Ishikawa (cell line): ENCODE measurements at regions not wholly inside any gene's neighbourhood (a gene's known extent, or its start where the extent isn't known, plus 50 kb on each side); places are given as distances from the start of the nearest gene placed in this dataset.

Experiments used
- CEBPB ChIP-seq: IDR thresholded peaks from 2 replicates; pipeline ENCODE4 v1.6.1; 2012
- CREB1 ChIP-seq: IDR thresholded peaks from 2 replicates; pipeline ENCODE4 v1.6.1; 2012; ENCODE audit warnings: low read depth
- EGR1 ChIP-seq: IDR thresholded peaks from 2 replicates; pipeline ENCODE4 v1.6.1; 2012
- EP300 ChIP-seq: IDR thresholded peaks from 2 replicates; pipeline ENCODE4 v1.6.1; 2012; ENCODE audit warnings: borderline replicate concordance
- FOXM1 ChIP-seq: IDR thresholded peaks from 2 replicates; pipeline ENCODE4 v1.6.1; 2012; ENCODE audit warnings: low read depth, borderline replicate concordance
- MAX ChIP-seq: IDR thresholded peaks from 2 replicates; pipeline ENCODE4 v1.6.1; 2012
- NFIC ChIP-seq: IDR thresholded peaks from 2 replicates; pipeline ENCODE4 v1.6.1; 2012
- RAD21 ChIP-seq: IDR thresholded peaks from 2 replicates; pipeline ENCODE4 v1.6.1; 2012; ENCODE audit warnings: low read depth
- TAF1 ChIP-seq: IDR thresholded peaks from 2 replicates; pipeline ENCODE4 v1.6.1; 2012; ENCODE audit warnings: low read depth, mild to moderate bottlenecking
- TCF12 ChIP-seq: IDR thresholded peaks from 2 replicates; pipeline ENCODE4 v1.6.1; 2012; ENCODE audit warnings: low read depth
- TEAD4 ChIP-seq: IDR thresholded peaks from 2 replicates; pipeline ENCODE4 v1.6.1; 2012
- YY1 ChIP-seq: IDR thresholded peaks from 2 replicates; pipeline ENCODE4 v1.6.1; 2012; ENCODE audit warnings: low read depth
- ZBTB7A ChIP-seq: IDR thresholded peaks from 2 replicates; pipeline ENCODE4 v1.6.1; 2012; ENCODE audit warnings: low read depth
- TF ChIP-seq, protein P1 (sequence below): IDR thresholded peaks from 2 replicates; pipeline ENCODE4 v1.6.1; 2012
- TF ChIP-seq, protein P2 (sequence below): IDR thresholded peaks from 2 replicates; pipeline ENCODE4 v1.6.1; 2012; ENCODE audit warnings: low read depth, mild to moderate bottlenecking

- TF ChIP-seq EGR1 (no peak), YY1 (no peak), ZBTB7A (no peak), EP300 (no peak), CEBPB (no peak)
Observed at GRCh38 chr13:111515635-111516034, 195.2 kb downstream of the TEX29 start.

DNA sequence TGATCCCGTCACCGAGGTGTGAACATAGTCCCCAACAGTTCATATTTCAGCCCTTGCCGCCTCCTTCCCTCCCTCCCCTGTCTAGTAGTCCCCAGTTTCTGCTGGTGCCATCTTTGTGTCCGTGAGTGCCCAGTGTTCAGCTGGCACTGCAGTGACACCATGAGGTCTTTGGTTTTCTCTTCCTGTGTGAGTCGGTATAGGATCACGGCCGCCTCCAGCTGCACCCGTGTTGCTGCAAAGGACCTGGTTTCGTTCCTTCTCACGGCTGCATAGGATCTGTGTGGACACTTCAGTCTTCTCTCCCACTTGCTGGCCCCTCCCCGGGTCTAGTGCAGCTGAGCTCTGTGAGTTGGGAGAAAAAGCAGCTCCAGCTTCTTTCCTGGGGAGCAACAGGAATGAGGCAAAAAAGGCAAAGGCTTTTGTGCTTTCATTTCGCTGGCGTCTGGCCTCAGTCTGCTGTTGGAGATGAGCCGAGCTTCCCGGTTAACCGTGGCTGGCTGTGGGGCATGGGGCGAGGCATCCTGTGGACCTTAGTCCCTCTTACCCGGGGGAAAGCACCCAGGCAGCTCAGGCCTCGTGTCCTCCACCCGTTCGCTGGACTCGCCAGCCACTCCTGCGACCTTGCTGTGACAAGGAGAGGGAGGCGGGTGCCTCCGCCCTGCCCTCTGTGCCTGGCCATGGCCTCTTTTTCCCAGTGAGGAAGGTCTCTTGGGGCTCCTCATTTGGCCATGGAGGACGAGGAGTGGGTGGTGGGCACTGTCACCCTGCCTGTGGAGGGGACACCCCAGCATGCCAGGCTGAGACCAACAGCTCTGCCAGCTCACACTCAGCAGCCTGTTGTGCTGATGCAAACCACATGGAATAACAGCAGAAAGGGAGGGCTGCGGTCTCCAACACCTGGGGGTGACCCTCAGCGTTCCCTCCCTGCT is 196.5 kb downstream of the TEX29 start:
- TF ChIP-seq TAF1: no peak
- TF ChIP-seq, protein P1, sequence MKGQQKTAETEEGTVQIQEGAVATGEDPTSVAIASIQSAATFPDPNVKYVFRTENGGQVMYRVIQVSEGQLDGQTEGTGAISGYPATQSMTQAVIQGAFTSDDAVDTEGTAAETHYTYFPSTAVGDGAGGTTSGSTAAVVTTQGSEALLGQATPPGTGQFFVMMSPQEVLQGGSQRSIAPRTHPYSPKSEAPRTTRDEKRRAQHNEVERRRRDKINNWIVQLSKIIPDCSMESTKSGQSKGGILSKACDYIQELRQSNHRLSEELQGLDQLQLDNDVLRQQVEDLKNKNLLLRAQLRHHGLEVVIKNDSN: no peak
- TF ChIP-seq TCF12: no peak
- TF ChIP-seq TEAD4: no peak
- no peak for TF ChIP-seq EGR1
- TF ChIP-seq ZBTB7A: no peak
- TF ChIP-seq CEBPB: no peak
- TF ChIP-seq NFIC: no peak
- no peak for TF ChIP-seq YY1
- TF ChIP-seq MAX: no peak
- no peak for TF ChIP-seq FOXM1
- TF ChIP-seq RAD21: no peak
- TF ChIP-seq, protein P2, sequence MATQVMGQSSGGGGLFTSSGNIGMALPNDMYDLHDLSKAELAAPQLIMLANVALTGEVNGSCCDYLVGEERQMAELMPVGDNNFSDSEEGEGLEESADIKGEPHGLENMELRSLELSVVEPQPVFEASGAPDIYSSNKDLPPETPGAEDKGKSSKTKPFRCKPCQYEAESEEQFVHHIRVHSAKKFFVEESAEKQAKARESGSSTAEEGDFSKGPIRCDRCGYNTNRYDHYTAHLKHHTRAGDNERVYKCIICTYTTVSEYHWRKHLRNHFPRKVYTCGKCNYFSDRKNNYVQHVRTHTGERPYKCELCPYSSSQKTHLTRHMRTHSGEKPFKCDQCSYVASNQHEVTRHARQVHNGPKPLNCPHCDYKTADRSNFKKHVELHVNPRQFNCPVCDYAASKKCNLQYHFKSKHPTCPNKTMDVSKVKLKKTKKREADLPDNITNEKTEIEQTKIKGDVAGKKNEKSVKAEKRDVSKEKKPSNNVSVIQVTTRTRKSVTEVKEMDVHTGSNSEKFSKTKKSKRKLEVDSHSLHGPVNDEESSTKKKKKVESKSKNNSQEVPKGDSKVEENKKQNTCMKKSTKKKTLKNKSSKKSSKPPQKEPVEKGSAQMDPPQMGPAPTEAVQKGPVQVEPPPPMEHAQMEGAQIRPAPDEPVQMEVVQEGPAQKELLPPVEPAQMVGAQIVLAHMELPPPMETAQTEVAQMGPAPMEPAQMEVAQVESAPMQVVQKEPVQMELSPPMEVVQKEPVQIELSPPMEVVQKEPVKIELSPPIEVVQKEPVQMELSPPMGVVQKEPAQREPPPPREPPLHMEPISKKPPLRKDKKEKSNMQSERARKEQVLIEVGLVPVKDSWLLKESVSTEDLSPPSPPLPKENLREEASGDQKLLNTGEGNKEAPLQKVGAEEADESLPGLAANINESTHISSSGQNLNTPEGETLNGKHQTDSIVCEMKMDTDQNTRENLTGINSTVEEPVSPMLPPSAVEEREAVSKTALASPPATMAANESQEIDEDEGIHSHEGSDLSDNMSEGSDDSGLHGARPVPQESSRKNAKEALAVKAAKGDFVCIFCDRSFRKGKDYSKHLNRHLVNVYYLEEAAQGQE: no peak
- no peak for TF ChIP-seq CREB1

GRCh38 chr13:111517641-111518010 is 197.2 kb downstream of the TEX29 start:
- no peak for TF ChIP-seq TAF1
- no peak for TF ChIP-seq TEAD4
- no peak for TF ChIP-seq CREB1
- no peak for TF ChIP-seq YY1
- TF ChIP-seq EGR1: no peak
- no peak for TF ChIP-seq EP300
- no peak for TF ChIP-seq CEBPB
- no peak for TF ChIP-seq MAX
- no peak for TF ChIP-seq NFIC
- TF ChIP-seq TCF12: no peak
- TF ChIP-seq ZBTB7A: no peak
- no peak for TF ChIP-seq FOXM1
- TF ChIP-seq, protein P1: no peak
- no peak for TF ChIP-seq RAD21
- TF ChIP-seq, protein P2: no peak

- no peak for TF ChIP-seq TCF12
- TF ChIP-seq, protein P1: peak; percentile 48; the same call in 1 of the 2 replicates
- peak; percentile 81 for TF ChIP-seq MAX
Observed at GRCh38 chr13:111518161-111518792, 197.8 kb downstream of the TEX29 start.

DNA sequence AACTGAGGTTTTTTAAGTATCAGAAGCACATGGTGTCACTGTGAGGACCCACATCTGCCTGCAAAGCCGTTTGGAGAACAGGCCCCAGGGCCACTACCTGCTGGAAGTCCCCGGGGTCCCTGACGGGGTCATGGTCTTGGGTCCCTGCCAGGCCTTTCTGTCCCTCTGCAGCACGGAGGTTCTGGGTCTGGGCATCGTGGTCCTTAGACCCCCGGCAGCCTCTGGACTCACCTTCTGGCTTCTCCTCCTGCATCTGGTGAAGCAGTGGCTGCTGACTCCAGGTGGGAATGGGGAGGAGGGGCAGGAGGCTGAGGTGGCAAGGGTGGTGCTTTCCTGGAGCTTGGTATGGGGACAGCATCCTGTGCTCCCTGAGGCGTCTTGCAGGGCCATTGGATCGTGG is 198.6 kb downstream of the TEX29 start:
- no peak for TF ChIP-seq TAF1
- TF ChIP-seq YY1: no peak
- no peak for TF ChIP-seq TCF12
- TF ChIP-seq FOXM1: no peak
- no peak for TF ChIP-seq RAD21
- no peak for TF ChIP-seq EP300
- no peak for TF ChIP-seq NFIC
- TF ChIP-seq CREB1: no peak
- no peak for TF ChIP-seq EGR1
- TF ChIP-seq ZBTB7A: no peak
- TF ChIP-seq, protein P2: no peak
- TF ChIP-seq, protein P1: no peak
